ENCODE measurements at regions not wholly inside any gene's neighbourhood (a gene's known extent, or its start where the extent isn't known, plus 50 kb on each side); places are given as distances from the start of the nearest gene placed in this dataset.
A peak's percentile ranks its signal among the peaks of the same experiment; 100 is the strongest.

DNA sequence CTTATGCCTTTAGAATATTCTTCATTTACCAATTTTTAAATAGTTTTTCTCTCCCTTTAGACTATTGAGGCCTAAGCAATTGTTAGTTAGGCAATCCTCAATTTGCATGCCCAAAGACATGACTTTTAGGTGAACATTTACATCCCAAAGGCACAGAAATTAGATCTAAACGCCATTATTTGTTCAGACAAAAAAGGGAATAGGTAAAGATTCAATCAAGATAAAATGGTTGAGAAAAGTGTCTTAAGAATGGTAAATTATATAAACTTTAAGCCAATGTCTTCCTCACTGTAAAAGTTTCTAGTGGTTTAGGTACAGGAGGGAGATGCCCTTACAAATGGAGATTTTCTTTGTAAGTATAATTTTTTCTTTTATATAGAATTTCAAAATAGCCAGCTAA lies 50.2 kb upstream of the MME start:
- H3K36me3 ChIP-seq = no peaks in the 10 kb centered on the region
- no peak overlapping the region for H3K4me3 ChIP-seq
- H3K27me3 ChIP-seq = no peaks in the 10 kb centered on the region
- no peak for TF ChIP-seq POLR2A (IDR thresholded peaks at IDR 0.05)
- no peak overlapping the region for H3K27ac ChIP-seq
- DNase-seq (ENCODE audit: low spot score in 2 of 2) = no peak
- peaks cover 0 to 5% (median 0%) of the 10 kb centered on the region in 4 donors for H3K9me3 ChIP-seq
- H3K4me1 ChIP-seq = peaks cover 0 to 3% (median 0%) of the 10 kb centered on the region in 4 donors
- 76 to 90% methylated on average over 1 of the region's 1 CpG for WGBS, 2 donors

DNA sequence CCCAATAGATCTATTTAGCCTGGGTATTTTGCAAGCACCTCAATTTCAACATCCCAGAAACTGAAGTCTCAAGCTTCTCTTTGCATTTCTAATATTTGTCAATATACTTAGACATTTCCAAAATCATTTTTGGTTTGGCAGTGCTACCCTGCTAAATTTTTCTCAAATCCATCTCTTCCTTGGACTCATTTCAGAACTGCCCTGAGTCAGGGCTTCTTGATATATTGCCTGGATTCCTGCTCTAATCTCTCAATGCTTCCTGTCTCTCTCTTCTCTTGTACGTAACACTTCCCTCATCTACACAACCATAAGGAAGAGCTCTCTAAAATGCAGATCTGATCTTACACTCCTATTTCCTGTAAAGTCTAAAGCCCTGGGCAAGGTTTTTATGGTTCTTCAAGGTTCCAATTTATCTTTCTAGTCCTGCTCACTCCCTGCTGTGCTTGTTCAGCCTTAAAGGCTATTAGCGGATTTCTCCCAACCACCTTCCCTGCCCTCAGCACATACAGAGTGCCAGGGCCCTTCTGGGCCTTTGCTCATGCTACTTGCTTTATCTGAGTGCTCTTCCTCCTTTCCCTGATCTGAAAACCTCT lies 53.0 kb upstream of the MME start:
- WGBS, 2 donors = 51 to 64% methylated on average over 2 of the region's 2 CpGs
- Histone ChIP-seq H3K27ac (peak overlapping the region in 2 of 4 donors; percentile 3 to 22), H3K27me3 (no peaks in the 10 kb centered on the region), H3K4me1 (peaks cover 0 to 3% (median 0%) of the 10 kb centered on the region in 4 donors), H3K9me3 (peaks cover 0 to 5% (median 0%) of the 10 kb centered on the region in 4 donors), H3K36me3 (no peaks in the 10 kb centered on the region), H3K4me3 (no peak overlapping the region)
- TF ChIP-seq POLR2A (IDR thresholded peaks at IDR 0.05) (no peak), EP300 (IDR thresholded peaks at IDR 0.05) (no peak)
- TF ChIP-seq, protein P1, sequence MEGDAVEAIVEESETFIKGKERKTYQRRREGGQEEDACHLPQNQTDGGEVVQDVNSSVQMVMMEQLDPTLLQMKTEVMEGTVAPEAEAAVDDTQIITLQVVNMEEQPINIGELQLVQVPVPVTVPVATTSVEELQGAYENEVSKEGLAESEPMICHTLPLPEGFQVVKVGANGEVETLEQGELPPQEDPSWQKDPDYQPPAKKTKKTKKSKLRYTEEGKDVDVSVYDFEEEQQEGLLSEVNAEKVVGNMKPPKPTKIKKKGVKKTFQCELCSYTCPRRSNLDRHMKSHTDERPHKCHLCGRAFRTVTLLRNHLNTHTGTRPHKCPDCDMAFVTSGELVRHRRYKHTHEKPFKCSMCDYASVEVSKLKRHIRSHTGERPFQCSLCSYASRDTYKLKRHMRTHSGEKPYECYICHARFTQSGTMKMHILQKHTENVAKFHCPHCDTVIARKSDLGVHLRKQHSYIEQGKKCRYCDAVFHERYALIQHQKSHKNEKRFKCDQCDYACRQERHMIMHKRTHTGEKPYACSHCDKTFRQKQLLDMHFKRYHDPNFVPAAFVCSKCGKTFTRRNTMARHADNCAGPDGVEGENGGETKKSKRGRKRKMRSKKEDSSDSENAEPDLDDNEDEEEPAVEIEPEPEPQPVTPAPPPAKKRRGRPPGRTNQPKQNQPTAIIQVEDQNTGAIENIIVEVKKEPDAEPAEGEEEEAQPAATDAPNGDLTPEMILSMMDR (IDR thresholded peaks at IDR 0.05) = no peak
- DNase-seq (ENCODE audit: low spot score in 2 of 2) = peak in 1 of 2 donors; percentile 5

DNA sequence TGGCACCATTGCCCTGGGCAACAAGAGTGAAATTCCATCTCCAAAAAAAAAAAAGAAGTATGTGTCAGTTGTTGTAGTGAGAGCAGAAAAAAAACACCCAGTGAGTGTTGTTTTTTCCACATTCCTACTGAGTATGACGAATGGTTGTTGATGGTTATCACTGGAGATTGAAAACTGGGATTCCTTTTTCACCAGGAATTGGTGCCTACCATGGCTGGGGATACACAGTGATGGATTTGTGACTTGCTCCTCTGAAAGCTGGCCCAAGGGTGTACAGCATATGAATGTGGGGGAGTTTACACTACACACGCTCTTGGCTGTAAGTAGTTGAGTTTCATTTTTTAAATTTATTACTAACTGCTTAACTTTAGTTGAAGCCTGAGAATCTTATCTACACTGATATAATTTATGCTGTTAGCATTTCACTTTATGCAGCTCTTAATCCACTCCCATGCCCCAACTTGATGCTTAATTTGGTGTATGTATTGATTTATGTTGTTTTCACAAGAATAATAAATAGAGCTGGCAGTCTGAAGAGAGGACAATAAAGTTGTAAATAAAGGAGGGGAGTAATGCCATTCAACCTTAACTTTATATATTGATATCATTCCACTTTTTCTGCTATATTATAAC lies 56.0 kb upstream of the MME start:
- Histone ChIP-seq H3K4me1 (no peaks in the 10 kb centered on the region), H3K27me3 (no peaks in the 10 kb centered on the region), H3K9me3 (peaks cover 0 to under 1% (median 0%) of the 10 kb centered on the region in 4 donors), H3K27ac (no peak overlapping the region), H3K36me3 (no peaks in the 10 kb centered on the region), H3K4me3 (no peak overlapping the region)
- WGBS, 2 donors = 84 to 93% methylated on average over 2 of the region's 2 CpGs
- TF ChIP-seq, protein P1 (IDR thresholded peaks at IDR 0.05) = no peak
- no peak for TF ChIP-seq POLR2A (IDR thresholded peaks at IDR 0.05)
- no peak for TF ChIP-seq EP300 (IDR thresholded peaks at IDR 0.05)
- DNase-seq (ENCODE audit: low spot score in 2 of 2) = no peak

DNA sequence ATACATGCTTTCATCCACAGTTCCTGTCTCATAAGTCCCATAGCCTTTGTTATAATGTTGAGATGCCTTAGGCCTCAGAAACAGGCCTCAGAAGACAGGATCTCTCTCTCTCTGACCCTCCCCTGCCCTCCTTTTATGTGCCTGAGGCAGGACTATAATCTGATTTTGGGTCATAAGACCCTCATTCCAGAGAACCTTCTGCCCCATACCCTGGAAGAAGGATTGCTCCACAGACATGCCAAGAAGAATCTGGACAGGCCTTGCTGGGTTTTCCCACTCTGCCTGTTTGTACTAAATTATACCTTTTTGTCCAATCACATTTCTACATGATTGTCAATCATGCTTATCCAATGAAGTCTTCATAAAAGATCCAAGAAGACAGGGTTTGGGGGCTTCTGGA lies 57.2 kb upstream of the MME start:
- H3K9me3 ChIP-seq = no peaks in the 10 kb centered on the region
- H3K36me3 ChIP-seq = no peaks in the 10 kb centered on the region
- TF ChIP-seq POLR2A (IDR thresholded peaks at IDR 0.05) (no peak), EP300 (IDR thresholded peaks at IDR 0.05) (no peak)
- TF ChIP-seq, protein P1 (IDR thresholded peaks at IDR 0.05) = no peak

DNA sequence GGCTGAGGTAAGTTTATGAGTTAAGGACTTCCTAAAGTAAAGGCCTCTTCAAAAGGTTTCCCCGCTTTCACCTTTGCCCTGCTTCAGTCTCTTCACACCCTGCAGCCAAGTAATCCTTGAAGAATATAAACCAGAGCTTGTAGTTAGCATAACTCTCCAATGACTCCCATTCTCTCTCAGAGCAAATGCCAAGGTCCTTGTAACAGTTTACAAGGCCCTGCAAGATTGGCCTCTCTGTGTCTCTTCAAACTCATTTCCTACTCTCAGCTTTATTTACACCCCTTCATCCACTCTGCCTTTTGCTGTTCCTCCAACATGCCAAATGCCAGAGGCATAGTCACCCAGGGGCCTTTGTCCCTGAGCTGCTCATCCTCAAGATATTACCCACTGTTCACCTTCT lies 60.5 kb upstream of the MME start:
- Histone ChIP-seq H3K9me3 (no peaks in the 10 kb centered on the region), H3K27me3 (no peaks in the 10 kb centered on the region), H3K4me1 (no peaks in the 10 kb centered on the region), H3K36me3 (no peaks in the 10 kb centered on the region), H3K4me3 (no peak overlapping the region), H3K27ac (no peak overlapping the region)
- TF ChIP-seq EP300 (IDR thresholded peaks at IDR 0.05) (no peak), POLR2A (IDR thresholded peaks at IDR 0.05) (no peak)
- TF ChIP-seq, protein P1 (IDR thresholded peaks at IDR 0.05) = no peak
- WGBS, 2 donors = 93 to 97% methylated on average over 1 of the region's 1 CpG
- DNase-seq (ENCODE audit: low spot score in 2 of 2) = no peak

More for the DNA sequence above, 57.2 kb upstream of the MME start:
- no peak overlapping the region for H3K4me3 ChIP-seq
- DNase-seq (ENCODE audit: low spot score in 2 of 2) = no peak
- H3K27me3 ChIP-seq = no peaks in the 10 kb centered on the region
- no peaks in the 10 kb centered on the region for H3K4me1 ChIP-seq
- peak overlapping the region in 1 of 4 donors; percentile 22 for H3K27ac ChIP-seq
